IPS-18c (cell line): ENCODE measurements at regions not wholly inside any gene's neighbourhood (a gene's known extent, or its start where the extent isn't known, plus 50 kb on each side); places are given as distances from the start of the nearest gene placed in this dataset.

Source experiments
- H3K4me3 ChIP-seq: 2 replicates; pipeline ENCODE4 v1.7.0; 2013; ENCODE audit warnings: low read depth, mild to moderate bottlenecking, low read length, moderate library complexity; ENCODE audit not compliant: insufficient read depth
- H3K9me3 ChIP-seq: one replicate; pipeline ENCODE4 v1.6.1; 2013; ENCODE audit warnings: mild to moderate bottlenecking, low read length, moderate library complexity; ENCODE audit not compliant: control insufficient read depth, insufficient read depth

DNA sequence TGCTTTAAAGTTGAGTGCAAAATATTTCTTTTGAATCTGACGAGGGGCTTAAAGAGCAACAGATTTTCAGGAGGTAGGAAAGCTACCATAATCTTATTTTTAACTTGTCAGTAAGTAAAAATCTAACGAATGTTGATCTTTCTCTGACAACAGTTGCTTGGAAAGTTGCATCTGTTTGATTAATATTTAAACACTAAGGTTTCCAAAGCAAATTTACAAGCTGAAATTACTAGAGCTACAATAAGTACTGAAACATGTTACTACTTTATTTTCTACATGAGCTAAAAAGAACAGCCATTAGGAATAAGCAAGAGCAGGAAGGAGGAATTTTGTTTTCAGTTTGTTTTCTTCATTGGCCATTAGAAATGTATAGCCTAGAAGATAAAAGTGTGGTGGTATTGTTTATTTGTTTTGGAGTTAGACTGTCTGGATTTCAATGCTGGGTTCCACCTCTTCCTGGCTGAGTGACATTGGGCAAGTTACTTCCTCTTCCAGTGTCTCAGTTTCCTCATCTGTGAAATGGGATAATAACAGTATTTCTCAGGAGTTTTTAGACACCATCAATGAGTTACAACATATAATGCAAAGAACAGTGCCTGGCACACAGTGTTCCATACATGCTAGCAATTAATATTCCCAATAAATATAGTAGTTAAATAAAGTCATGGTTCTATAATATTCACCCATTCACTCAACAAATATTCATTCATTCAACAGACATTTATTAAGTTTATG, 87.9 kb upstream of the FLRT2 start:
- H3K4me3 ChIP-seq: no peak overlapping the region
- no peaks in the 10 kb centered on the region for H3K9me3 ChIP-seq

DNA sequence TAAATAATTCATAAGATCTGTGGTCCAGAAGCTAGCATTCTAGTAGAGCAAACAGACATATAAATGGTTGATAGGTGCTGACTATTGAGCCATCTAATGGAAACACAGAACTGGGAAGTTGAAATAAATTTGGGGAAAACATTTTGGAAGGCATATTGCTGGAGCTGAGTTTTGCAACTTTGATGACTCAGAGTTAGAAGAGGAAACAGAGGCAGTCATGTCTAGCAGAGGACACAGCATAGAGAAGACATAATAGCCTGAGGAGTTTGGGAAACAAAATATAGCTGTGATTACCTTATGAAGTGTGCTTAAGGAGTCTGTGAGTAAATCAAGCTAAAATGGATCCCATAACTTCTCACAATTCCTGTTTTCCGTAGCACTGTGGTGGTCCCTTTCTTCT, 86.9 kb upstream of the FLRT2 start:
- Histone ChIP-seq H3K9me3 (no peaks in the 10 kb centered on the region), H3K4me3 (no peak overlapping the region)

DNA sequence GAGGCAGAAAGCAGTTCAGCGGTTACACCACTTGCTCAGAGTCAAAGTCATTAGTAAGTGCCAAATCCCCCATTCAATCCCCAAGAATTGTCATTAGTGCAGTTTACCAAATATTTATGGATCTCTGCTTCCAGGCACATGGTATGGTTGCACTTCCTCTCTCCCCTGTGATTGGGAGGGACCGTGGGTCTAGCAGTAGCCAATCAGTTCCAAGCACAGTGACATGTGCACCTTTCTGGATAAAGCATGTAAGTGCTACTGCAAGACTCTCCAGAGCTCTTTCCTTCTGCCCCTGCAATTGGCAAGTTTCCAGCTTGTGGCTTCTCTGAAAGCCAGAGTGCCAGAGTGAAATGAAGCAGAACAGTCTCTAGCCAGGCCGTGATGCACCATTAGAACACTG, 85.3 kb upstream of the FLRT2 start:
- H3K9me3 ChIP-seq: no peaks in the 10 kb centered on the region
- no peak overlapping the region for H3K4me3 ChIP-seq

DNA sequence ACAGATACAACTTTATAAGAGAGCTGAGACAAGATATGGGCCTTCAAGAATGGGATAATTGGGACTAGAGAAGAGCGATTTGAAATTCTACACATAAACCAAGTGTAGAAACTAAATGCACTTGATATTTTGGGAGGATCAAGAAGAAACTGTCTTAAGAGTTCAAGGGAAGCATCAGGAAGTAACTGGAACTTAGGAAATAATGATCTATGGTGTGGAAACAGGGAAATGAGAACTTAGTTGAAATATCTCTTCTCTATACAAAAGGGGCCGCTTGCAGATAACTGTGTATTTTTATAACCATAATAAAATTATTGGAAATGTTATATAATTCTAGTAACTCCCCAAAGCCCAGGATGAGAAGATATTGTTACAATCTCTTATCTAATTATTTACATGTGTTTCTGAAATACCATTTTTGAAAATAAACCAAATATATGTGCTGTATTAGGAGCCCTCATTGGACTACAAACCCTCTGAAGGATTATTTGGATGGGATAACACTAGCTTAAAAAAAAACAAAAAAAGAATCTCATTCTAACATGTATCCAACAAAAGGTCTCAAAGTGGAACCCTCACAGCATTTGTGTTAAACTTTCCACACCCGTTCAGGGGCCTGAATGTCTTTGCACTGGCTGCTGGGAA, 84.7 kb upstream of the FLRT2 start:
- H3K4me3 ChIP-seq: no peak overlapping the region
- no peaks in the 10 kb centered on the region for H3K9me3 ChIP-seq

DNA sequence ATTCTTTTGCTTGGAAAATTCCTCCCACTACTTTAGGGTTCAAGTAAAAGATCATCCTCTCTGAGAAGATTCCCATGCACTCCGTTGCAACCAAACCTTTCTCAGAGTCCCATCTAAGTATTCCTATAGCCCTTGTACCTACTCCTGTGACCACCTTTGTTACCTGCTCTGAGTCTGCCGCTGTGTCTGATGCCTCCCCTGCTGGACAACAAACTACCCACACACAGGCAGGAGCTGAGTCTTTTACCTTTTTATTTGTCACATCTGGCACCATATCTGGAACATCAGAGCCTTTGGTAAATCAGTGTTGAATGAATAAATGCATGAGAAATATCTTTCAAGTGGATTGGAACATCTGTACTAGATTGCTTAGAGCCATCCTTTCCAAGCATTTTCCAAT, 82.1 kb upstream of the FLRT2 start:
- no peak overlapping the region for H3K4me3 ChIP-seq

DNA sequence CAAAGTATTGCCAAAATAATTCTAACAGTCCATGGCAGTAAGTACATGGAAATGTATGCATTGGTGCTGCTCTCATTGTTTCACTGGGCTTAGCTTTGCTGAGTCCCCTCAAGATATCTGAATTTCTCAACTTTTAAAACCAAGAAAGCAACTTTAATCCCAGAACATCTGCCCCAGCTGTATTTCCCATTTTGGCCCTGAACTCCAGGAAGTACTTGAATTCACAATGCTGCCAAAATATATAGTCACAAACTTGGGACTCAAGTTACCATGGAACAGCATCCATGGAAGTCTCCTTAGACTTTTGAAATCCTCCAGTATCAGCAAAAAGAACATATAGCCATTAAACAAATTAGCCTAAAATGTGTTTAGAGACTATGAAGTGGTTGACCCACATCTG, 78.5 kb upstream of the FLRT2 start:
- H3K4me3 ChIP-seq: no peak overlapping the region
- H3K9me3 ChIP-seq: no peaks in the 10 kb centered on the region

More for the DNA sequence above, 82.1 kb upstream of the FLRT2 start:
- no peaks in the 10 kb centered on the region for H3K9me3 ChIP-seq

DNA sequence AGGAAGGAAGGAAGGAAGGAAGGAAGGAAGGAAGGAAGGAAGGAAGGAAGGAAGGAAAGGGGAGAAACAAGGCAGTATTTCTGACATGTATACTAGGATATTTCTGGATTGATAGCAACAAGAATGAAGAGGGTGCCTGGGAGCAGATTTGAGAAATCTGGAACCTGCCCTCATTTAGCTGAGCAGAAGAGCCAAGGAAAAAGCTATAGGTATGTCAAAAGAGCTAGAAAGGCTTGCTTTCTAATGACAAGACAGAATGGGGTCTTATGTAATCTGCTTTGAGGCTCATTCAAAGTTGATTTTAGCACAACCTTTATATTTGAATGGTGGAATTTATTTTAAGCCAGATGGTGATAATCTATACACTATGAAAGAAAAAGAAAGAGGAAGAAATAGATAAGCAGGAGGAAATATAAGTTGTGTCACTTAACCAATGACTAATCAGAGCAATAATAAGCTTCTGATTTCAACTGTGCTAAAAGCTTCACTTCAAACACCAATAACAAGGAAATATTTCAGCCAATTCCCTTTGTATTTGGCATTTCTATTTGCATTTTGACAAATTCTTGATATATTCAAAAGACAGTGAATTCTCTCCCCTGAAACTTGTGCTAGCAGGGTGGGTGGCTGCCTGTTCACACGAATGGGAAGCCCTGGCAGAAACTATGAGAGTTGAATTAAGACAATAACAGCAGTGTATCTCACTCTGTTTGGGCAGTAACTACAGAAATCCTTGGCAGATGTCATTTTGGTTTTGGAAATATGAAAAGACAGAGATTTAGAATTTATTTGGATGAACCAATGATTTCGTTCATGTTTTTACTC, 76.3 kb upstream of the FLRT2 start:
- Histone ChIP-seq H3K4me3 (no peak overlapping the region), H3K9me3 (no peaks in the 10 kb centered on the region)

DNA sequence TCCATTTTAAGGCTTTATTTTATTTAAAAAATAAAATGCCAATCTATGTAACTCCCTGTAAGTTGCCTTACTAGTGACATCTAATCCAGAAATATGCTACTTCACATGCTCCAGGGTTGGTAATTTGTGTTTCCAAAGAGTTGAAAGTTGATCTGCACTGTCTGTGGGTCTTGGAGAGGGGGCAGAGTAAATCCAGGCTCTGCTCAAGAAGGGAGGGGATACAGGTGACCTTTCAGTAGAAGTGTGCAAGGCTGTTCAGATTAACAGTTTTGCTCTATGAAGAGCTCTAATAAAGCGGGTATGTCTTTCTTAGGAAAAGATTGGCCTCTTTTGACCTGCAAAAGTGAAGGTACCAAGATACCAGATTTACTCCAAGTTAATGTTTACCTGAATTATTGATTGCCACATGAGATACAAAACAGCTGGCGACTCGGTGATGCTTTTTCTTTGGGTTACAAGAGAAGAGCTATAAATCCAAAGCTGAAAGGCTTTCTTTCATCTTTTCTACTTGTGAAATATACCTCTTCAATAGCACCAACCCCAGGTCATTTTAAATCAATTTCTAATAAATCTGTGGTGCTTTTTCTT, 75.6 kb upstream of the FLRT2 start:
- no peak overlapping the region for H3K4me3 ChIP-seq
- H3K9me3 ChIP-seq: no peaks in the 10 kb centered on the region

DNA sequence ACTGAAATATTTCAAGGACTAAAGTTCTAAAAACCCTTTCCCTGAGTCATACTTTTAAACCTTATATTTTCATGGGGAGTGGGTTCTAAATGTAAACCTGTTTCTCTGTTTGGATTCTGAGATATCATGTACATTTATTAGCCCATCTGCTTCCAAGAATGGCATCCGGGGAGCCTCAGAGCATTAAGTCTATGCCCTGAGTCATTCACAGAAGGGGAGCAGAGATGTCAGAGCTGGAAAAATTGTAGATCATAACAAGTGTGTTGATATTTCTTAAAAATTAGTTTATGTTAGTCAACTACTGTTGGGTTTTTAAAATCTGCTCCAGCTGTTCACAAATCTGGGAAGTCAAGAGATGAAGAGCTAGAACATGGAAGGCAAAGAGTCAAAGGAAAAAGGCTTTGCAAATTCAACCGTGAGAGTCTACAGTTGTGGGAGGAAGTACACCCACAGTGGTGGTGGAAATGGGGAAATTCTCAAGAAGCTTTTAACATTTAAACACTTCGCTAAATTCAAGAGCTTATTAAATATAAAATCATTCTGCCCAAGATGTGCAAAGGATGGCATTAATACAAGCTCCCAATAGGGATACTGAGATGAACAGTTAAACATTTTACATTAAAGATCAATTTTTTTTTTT, 70.5 kb upstream of the FLRT2 start:
- Histone ChIP-seq H3K9me3 (no peaks in the 10 kb centered on the region), H3K4me3 (no peak overlapping the region)

DNA sequence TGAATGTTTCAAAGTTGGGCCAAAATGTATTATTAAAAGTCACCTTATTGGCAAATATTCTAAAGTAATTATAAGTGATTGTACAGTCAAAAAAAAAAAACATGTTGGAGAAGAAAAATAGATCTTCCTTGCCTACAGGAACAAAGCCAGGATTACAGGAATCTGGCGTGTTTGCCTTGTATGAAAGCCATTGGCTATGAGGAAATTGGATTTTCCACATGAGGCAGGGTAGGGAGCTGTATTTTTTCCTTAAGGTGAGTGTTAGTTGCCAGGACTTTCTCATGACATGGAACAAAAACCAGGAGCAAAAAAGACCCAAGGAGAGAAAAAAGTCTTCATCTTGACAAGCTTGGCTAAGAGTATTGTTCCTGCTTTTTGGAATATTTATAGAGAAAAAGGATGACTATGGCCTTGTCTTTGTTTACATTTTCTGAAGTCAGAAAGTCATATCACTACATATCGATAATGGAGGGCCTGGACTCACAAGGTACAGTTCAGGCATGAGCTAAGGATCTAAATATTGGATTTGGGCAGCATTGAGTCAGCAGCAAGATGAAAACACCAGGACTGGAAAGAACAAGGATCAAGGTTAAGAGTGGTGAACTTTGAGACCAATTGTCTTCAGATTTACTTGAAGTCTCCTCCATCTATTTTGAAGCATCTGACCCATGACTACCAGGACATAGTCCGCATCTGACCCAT, 68.4 kb upstream of the FLRT2 start:
- no peak overlapping the region for H3K4me3 ChIP-seq

DNA sequence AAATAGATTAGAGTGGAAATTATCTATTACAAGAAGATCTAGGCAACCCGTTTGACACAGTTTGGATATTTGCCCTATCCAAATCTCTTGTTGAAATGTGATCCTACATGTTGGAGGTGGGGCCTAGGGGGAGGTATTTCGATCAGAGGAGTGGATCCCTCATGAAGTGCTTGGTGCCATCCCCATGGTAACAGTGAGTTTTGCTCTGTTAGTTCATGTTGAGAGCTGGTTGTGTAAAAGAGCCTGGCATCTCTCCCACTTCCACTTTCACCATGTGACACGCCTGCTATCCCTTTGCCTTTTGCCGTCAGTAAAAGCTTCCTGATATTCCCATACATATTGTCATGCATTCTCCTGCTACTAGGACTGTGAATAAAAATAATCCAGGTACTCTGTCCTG, 66.4 kb upstream of the FLRT2 start:
- no peaks in the 10 kb centered on the region for H3K9me3 ChIP-seq
- H3K4me3 ChIP-seq: no peak overlapping the region

More for the DNA sequence above, 68.4 kb upstream of the FLRT2 start:
- no peaks in the 10 kb centered on the region for H3K9me3 ChIP-seq

DNA sequence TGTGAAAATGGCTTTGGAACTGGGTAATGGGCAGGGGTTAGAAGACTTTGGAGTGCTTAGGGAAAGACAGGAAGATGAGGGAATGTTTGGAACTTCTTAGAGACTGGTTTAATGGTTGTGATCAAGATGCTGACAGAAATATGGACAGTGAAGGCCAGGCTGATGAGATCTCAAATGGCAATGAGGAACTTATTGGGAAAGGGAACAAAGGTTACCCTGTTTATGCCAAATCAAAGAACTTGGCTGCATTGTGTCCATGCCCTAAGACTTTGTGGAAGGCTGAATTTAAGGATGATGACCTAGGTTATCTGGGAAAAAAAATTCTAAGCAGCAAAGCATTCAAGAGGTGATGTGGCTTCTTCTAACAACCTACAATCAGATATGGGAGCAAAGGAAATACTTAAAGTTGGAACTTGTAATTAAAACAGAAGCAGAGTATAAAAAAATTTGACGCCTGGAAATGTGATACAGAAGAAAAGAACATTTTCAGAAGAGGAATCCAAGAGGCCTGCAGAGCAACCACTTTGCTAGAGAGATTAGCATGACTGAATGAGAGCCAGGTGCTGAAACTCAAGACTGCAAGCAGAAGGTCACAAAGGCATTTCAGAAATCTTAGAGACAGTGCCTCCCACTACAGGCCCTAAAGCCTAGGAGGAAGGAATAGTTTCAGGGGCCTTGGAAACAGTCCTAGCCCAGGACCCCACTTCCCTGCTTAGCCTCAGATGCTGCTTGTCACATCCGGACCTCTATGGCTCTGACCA, 65.6 kb upstream of the FLRT2 start:
- Histone ChIP-seq H3K4me3 (no peak overlapping the region), H3K9me3 (no peaks in the 10 kb centered on the region)

DNA sequence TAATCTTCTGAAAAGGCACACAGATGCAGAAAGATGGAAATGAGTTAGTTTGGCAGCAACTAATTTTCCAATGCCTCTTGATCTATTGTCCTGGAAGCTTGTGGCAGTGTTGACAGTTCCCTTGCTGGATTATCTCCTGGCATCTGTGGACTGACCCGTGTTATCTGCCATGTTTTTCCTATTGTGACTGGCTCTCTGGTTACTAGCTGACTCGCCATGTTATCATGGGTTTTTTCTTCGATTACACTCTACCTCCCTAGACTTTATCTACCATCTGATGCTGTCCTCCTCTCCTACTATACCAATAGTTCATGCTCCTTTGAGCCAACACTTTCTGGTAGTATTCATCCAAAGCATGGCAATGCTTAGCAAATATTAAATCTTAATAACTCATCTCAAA, 63.3 kb upstream of the FLRT2 start:
- no peaks in the 10 kb centered on the region for H3K9me3 ChIP-seq
- no peak overlapping the region for H3K4me3 ChIP-seq

DNA sequence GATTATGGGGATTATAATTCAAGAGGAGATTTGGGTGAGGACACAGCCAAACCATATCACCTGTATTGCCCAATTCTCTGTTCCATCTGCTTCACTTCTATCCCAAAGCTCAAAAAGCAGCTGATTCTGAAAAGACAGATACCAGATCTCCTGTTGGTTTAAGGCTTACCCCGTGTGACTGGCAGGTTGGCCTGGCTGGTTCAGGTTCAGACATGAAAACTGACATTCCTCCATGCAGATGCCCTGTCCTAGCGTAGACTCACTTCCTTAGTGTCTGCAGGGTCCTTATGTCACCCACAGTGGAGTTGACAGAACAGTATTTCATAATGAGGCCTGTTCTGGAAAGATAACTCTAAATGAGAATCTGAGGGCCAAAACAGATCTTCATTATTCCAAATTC, 61.1 kb upstream of the FLRT2 start:
- Histone ChIP-seq H3K4me3 (no peak overlapping the region), H3K9me3 (no peaks in the 10 kb centered on the region)

DNA sequence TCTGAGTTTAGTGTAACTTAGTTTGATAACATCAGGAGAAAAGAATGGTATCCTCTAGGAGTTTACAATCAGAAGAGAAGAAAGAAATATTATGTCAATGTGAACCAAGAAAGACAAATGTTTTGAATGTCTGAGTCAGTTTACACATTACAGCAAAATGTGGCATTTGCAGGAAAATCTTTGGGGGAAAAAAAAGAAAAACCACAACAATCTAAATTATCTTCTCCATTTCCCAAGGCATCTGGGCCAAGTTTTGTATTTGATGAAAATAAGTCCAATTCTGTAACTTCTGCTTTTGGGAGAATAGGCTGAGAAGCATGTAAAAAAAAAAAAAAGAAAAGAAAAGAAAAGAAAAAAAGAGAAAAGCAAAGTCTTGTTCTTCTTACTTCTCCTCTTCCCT, 58.8 kb upstream of the FLRT2 start:
- Histone ChIP-seq H3K9me3 (no peaks in the 10 kb centered on the region), H3K4me3 (no peak overlapping the region)

DNA sequence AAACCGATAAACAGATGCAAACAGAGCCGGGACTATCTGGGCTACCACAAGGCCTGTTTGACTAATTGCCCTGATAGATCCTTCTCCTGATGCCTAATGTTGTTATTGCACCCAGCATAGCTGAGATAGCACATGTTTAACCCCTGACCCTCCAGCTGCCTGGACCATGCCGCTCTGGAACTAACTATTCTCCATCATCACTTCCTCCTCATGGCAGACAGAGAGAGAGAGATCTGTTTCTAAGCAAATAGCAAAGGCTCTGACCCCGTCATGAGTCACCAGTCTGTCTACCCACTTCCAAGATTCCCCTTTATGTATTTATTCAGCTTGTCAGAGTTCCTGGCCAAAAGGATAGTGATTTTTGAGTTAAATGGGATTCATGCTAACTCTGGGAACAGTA, 58.2 kb upstream of the FLRT2 start:
- Histone ChIP-seq H3K4me3 (no peak overlapping the region), H3K9me3 (no peaks in the 10 kb centered on the region)
